Tibial artery (tissue), 4 donors: ENCODE measurements at regions not wholly inside any gene's neighbourhood (a gene's known extent, or its start where the extent isn't known, plus 50 kb on each side); places are given as distances from the start of the nearest gene placed in this dataset.

Source experiments
- DNase-seq, 2 donors: peaks; one replicate each; pipeline ENCODE4 v3.0.0-alpha.2; 2019
- H3K27ac ChIP-seq, 2 donors: fragments of 200-600 bp; sonication (generic) in 1 of 2; 1 replicate in 1 of 2; 2 replicates in 1 of 2; pipeline ENCODE4 v1.5.1; 2018 to 2019; ENCODE audit warnings: mild to moderate bottlenecking in 1 of 2
- H3K27me3 ChIP-seq, 2 donors: fragments of 200-600 bp; sonication (generic) in 1 of 2; one replicate each; pipeline versions ENCODE4 v1.5.1 to v1.6.0; 2016 to 2019
- H3K36me3 ChIP-seq, 3 donors: fragments of 200-600 bp; sonication (generic) in 2 of 3; one replicate each; pipeline ENCODE4 v1.5.1; 2016 to 2019; ENCODE audit warnings: mild to moderate bottlenecking in 2 of 3
- H3K4me1 ChIP-seq, 4 donors: fragments of 200-600 bp; sonication (generic) in 2 of 4; 1 replicate in 3 of 4; 2 replicates in 1 of 4; pipeline ENCODE4 v1.5.1; 2016 to 2019
- H3K4me3 ChIP-seq, 2 donors: fragments of 200-600 bp; sonication (generic) in 1 of 2; 1 replicate in 1 of 2; 2 replicates in 1 of 2; pipeline ENCODE4 v1.5.1; 2018 to 2019; ENCODE audit warnings: mild to moderate bottlenecking in 2 of 2
- H3K9me3 ChIP-seq, 3 donors: fragments of 200-600 bp; sonication (generic) in 1 of 3; one replicate each; pipeline ENCODE4 v1.5.1; 2016 to 2019
- CTCF ChIP-seq, 2 experiments: fragments of 200-600 bp in 1 of 2; fragments of 450-650 bp in 1 of 2; IDR thresholded peaks; one replicate each; pipeline ENCODE4 v1.5.1; 2017 to 2019; ENCODE audit warnings: antibody characterized with exemption in 2 of 2, mild to moderate bottlenecking in 1 of 2, moderate library complexity in 1 of 2
- intact Hi-C: fragments of 100-400 bp; cut with DNase I; formaldehyde crosslinking; loops from one replicate; pipeline ENCODE4 v1.15.0; 2023; ENCODE audit warnings: low total_unique reads

GRCh38 chr14:34059037-34059924 lies 108.4 kb upstream of the EGLN3 start:
- Histone ChIP-seq H3K36me3 (no peaks in the 10 kb centered on the region), H3K27me3 (no peaks in the 10 kb centered on the region), H3K4me3 (peak overlapping the region; percentile 58 to 64), H3K9me3 (no peaks in the 10 kb centered on the region), H3K27ac (peak overlapping the region; percentile 90 to 96), H3K4me1 (peaks cover 0 to 24% (median 9%) of the 10 kb centered on the region in 4 donors)
- TF ChIP-seq CTCF (IDR thresholded peaks at IDR 0.05), result no peak
- intact Hi-C loops, result no loop called here
- no peak for DNase-seq

- Histone ChIP-seq H3K4me3 (no peak overlapping the region), H3K9me3 (no peaks in the 10 kb centered on the region), H3K27ac (no peak overlapping the region), H3K36me3 (no peaks in the 10 kb centered on the region), H3K4me1 (peaks cover 0 to 17% (median 7%) of the 10 kb centered on the region in 4 donors), H3K27me3 (no peaks in the 10 kb centered on the region)
- intact Hi-C loops, result no loop called here
- no peak for TF ChIP-seq CTCF (IDR thresholded peaks at IDR 0.05)
- no peak for DNase-seq
Measured at GRCh38 chr14:34058510-34058909, 107.6 kb upstream of the EGLN3 start.

- TF ChIP-seq CTCF (IDR thresholded peaks at IDR 0.05), result no peak
- no peaks in the 10 kb centered on the region for H3K36me3 ChIP-seq
- no peaks in the 10 kb centered on the region for H3K27me3 ChIP-seq
- peaks cover 0 to 17% (median 9%) of the 10 kb centered on the region in 4 donors for H3K4me1 ChIP-seq
- H3K9me3 ChIP-seq, result no peaks in the 10 kb centered on the region
- no peak overlapping the region for H3K27ac ChIP-seq
- intact Hi-C loops, result no loop called here
- no peak for DNase-seq
- no peak overlapping the region for H3K4me3 ChIP-seq
Measured at GRCh38 chr14:34056046-34056445, 105.2 kb upstream of the EGLN3 start.

- Histone ChIP-seq H3K9me3 (no peaks in the 10 kb centered on the region), H3K36me3 (no peaks in the 10 kb centered on the region), H3K4me1 (peaks cover 0 to 14% (median 9%) of the 10 kb centered on the region in 4 donors), H3K27me3 (no peaks in the 10 kb centered on the region), H3K27ac (no peak overlapping the region), H3K4me3 (no peak overlapping the region)
- intact Hi-C loops, result no loop called here
- TF ChIP-seq CTCF (IDR thresholded peaks at IDR 0.05), result no peak
- no peak for DNase-seq
Measured at GRCh38 chr14:34055157-34055950, 104.5 kb upstream of the EGLN3 start.

- no peak overlapping the region for H3K27ac ChIP-seq
- H3K4me1 ChIP-seq, result peaks cover 0 to 5% (median 4%) of the 10 kb centered on the region in 4 donors
- TF ChIP-seq CTCF (IDR thresholded peaks at IDR 0.05), result no peak
- H3K4me3 ChIP-seq, result no peak overlapping the region
- H3K9me3 ChIP-seq, result no peaks in the 10 kb centered on the region
- intact Hi-C loops, result no loop called here
- H3K27me3 ChIP-seq, result no peaks in the 10 kb centered on the region
- peak in 1 of 2 donors; percentile 45 for DNase-seq
- H3K36me3 ChIP-seq, result no peaks in the 10 kb centered on the region
Measured at GRCh38 chr14:34053666-34054065, 102.8 kb upstream of the EGLN3 start.
